Left ventricle myocardium inferior (tissue), 1 donor: ENCODE measurements at regions not wholly inside any gene's neighbourhood (a gene's known extent, or its start where the extent isn't known, plus 50 kb on each side); places are given as distances from the start of the nearest gene placed in this dataset.

Experiments
- DNase-seq: peaks from one replicate; pipeline ENCODE4 v3.0.0-alpha.2; 2020
- H3K27ac ChIP-seq: fragments of 200-600 bp; replicated peaks from 2 replicates; pipeline ENCODE4 v1.8.0; 2021
- H3K27me3 ChIP-seq: fragments of 200-600 bp; 2 replicates; pipeline ENCODE4 v1.8.0; 2021; ENCODE audit warnings: low read depth
- H3K36me3 ChIP-seq: fragments of 200-600 bp; 2 replicates; pipeline ENCODE4 v1.8.0; 2021
- H3K4me1 ChIP-seq: fragments of 200-600 bp; 2 replicates; pipeline ENCODE4 v1.8.0; 2021
- H3K4me3 ChIP-seq: fragments of 200-600 bp; 2 replicates; pipeline ENCODE4 v1.8.0; 2021; ENCODE audit warnings: mild to moderate bottlenecking, moderate library complexity
- H3K9me3 ChIP-seq: fragments of 200-600 bp; replicated peaks from 2 replicates; pipeline ENCODE4 v1.8.0; 2021
- intact Hi-C: fragments of 100-400 bp; cut with micrococcal nuclease; formaldehyde crosslinking; loops from one replicate; pipeline ENCODE4 v1.11.0; 2022
- TF ChIP-seq, protein P1 (sequence below): fragments of 200-600 bp; IDR thresholded peaks from 2 replicates; pipeline ENCODE4 v1.8.0; 2021; ENCODE audit warnings: antibody characterized with exemption, mild to moderate bottlenecking, borderline replicate concordance
- donor health status: DM: no; HTN: yes; CAD: no; lungs with severe emphysema.

DNA sequence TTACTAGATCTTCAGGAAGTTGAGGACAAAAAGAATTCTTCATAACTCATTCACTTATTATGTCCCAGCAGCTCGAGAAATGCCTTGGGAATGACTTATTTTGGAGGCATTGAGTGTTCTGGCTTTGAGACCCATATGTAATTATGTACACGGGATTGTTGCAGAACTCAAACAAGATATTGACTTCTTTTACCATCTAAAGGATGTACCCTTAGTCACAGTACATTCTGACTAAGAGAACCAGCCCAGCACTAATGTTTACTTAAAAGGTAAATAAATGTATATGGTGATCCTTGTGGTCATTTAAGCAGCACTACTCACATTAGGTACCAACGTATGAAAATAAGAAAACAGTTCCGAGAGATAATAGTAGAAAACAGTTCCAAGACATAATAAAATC lies 268.9 kb downstream of the ADCYAP1 start:
- intact Hi-C loops, result no loop called here
- Histone ChIP-seq H3K27me3 (no peaks in the 10 kb centered on the region), H3K4me3 (no peak overlapping the region), H3K9me3 (peaks cover 32% of the 10 kb centered on the region), H3K27ac (no peak overlapping the region), H3K36me3 (no peaks in the 10 kb centered on the region), H3K4me1 (no peaks in the 10 kb centered on the region)
- TF ChIP-seq, protein P1, sequence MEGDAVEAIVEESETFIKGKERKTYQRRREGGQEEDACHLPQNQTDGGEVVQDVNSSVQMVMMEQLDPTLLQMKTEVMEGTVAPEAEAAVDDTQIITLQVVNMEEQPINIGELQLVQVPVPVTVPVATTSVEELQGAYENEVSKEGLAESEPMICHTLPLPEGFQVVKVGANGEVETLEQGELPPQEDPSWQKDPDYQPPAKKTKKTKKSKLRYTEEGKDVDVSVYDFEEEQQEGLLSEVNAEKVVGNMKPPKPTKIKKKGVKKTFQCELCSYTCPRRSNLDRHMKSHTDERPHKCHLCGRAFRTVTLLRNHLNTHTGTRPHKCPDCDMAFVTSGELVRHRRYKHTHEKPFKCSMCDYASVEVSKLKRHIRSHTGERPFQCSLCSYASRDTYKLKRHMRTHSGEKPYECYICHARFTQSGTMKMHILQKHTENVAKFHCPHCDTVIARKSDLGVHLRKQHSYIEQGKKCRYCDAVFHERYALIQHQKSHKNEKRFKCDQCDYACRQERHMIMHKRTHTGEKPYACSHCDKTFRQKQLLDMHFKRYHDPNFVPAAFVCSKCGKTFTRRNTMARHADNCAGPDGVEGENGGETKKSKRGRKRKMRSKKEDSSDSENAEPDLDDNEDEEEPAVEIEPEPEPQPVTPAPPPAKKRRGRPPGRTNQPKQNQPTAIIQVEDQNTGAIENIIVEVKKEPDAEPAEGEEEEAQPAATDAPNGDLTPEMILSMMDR, result no peak
- DNase-seq, result no peak

- H3K27me3 ChIP-seq, result no peaks in the 10 kb centered on the region
- no peak overlapping the region for H3K4me3 ChIP-seq
- H3K9me3 ChIP-seq, result peaks cover 56% of the 10 kb centered on the region
- H3K4me1 ChIP-seq, result no peaks in the 10 kb centered on the region
- no peak for DNase-seq
- H3K27ac ChIP-seq, result no peak overlapping the region
- TF ChIP-seq, protein P1, result no peak
- no peaks in the 10 kb centered on the region for H3K36me3 ChIP-seq
- intact Hi-C loops, result no loop called here
Observed at GRCh38 chr18:1177232-1177631, 272.6 kb downstream of the ADCYAP1 start.

GRCh38 chr18:1191341-1191740 lies 286.7 kb downstream of the ADCYAP1 start:
- Histone ChIP-seq H3K27me3 (no peaks in the 10 kb centered on the region), H3K4me1 (no peaks in the 10 kb centered on the region), H3K36me3 (no peaks in the 10 kb centered on the region), H3K27ac (no peak overlapping the region), H3K9me3 (peaks cover 32% of the 10 kb centered on the region), H3K4me3 (no peak overlapping the region)
- intact Hi-C loops, result no loop called here
- DNase-seq, result no peak
- TF ChIP-seq, protein P1, result no peak

GRCh38 chr18:1213126-1213525 lies 308.5 kb downstream of the ADCYAP1 start:
- Histone ChIP-seq H3K27me3 (no peaks in the 10 kb centered on the region), H3K4me3 (no peak overlapping the region), H3K36me3 (no peaks in the 10 kb centered on the region), H3K4me1 (no peaks in the 10 kb centered on the region), H3K27ac (no peak overlapping the region), H3K9me3 (peaks cover 45% of the 10 kb centered on the region)
- intact Hi-C loops, result no loop called here
- TF ChIP-seq, protein P1, result no peak
- DNase-seq, result no peak

GRCh38 chr18:1222880-1223279 lies 318.2 kb downstream of the ADCYAP1 start:
- intact Hi-C loops, result no loop called here
- DNase-seq, result no peak
- H3K36me3 ChIP-seq, result no peaks in the 10 kb centered on the region

More at GRCh38 chr18:1222880-1223279, 318.2 kb downstream of the ADCYAP1 start:
- H3K4me1 ChIP-seq, result no peaks in the 10 kb centered on the region
- TF ChIP-seq, protein P1, result no peak
- H3K27me3 ChIP-seq, result no peaks in the 10 kb centered on the region
- H3K4me3 ChIP-seq, result no peak overlapping the region
- no peak overlapping the region for H3K27ac ChIP-seq
- H3K9me3 ChIP-seq, result peaks cover 6% of the 10 kb centered on the region
